Natural killer cell (primary cell): ENCODE measurements at regions not wholly inside any gene's neighbourhood (a gene's known extent, or its start where the extent isn't known, plus 50 kb on each side); places are given as distances from the start of the nearest gene placed in this dataset.

Experiments
- ATAC-seq, 3 donors: fragments of 150-1000 bp in 2 of 3; fragments of 200-7000 bp in 1 of 3; cut with Tn5 transposase; 1 replicate in 1 of 3; 2 replicates in 2 of 3; pipeline ENCODE4 v1.10.0; 2021; ENCODE audit warnings: mild to moderate bottlenecking in 2 of 3, moderate library complexity in 2 of 3
- DNase-seq, 2 donors: peaks; one replicate each; pipeline versions ENCODE4 v3.0.0 to v3.0.0-alpha.2; 2013 to 2021; ENCODE audit warnings: mixed read lengths in 1 of 2
- H3K27ac ChIP-seq: one replicate; pipeline ENCODE4 v1.5.1; 2013; ENCODE audit warnings: mild to moderate bottlenecking, low read length
- H3K27me3 ChIP-seq: one replicate; pipeline ENCODE4 v1.6.1; 2013; ENCODE audit warnings: low read length; ENCODE audit not compliant: control insufficient read depth, insufficient read depth
- H3K36me3 ChIP-seq: one replicate; pipeline ENCODE4 v1.6.1; 2013; ENCODE audit warnings: low read length; ENCODE audit not compliant: control insufficient read depth, insufficient read depth
- H3K4me1 ChIP-seq: one replicate; pipeline ENCODE4 v1.6.1; 2013; ENCODE audit warnings: low read length; ENCODE audit not compliant: control insufficient read depth, insufficient read depth
- H3K4me3 ChIP-seq: one replicate; pipeline ENCODE4 v1.5.1; 2013; ENCODE audit warnings: low read length
- H3K9me3 ChIP-seq: one replicate; pipeline ENCODE4 v1.6.1; 2013; ENCODE audit warnings: low read length; ENCODE audit not compliant: control insufficient read depth, insufficient read depth
- H3K27ac Mint-ChIP-seq, 2 donors: one replicate each; pipeline ENCODE4 v1.8.0; 2022; ENCODE audit warnings: mild to moderate bottlenecking in 2 of 2, mixed read lengths in 2 of 2, moderate library complexity in 1 of 2
- H3K27me3 Mint-ChIP-seq, 2 donors: one replicate each; pipeline ENCODE4 v1.8.0; 2022; ENCODE audit warnings: low read depth in 2 of 2, mixed read lengths in 2 of 2
- H3K36me3 Mint-ChIP-seq: one replicate; pipeline ENCODE4 v1.8.0; 2022; ENCODE audit warnings: mixed read lengths
- H3K4me1 Mint-ChIP-seq, 2 donors: one replicate each; pipeline ENCODE4 v1.8.0; 2022; ENCODE audit warnings: mixed read lengths in 2 of 2
- H3K4me3 Mint-ChIP-seq: one replicate; pipeline ENCODE4 v1.8.0; 2022; ENCODE audit warnings: mild to moderate bottlenecking, moderate library complexity, mixed read lengths
- H3K9me3 Mint-ChIP-seq, 2 donors: one replicate each; pipeline ENCODE4 v1.8.0; 2022; ENCODE audit warnings: mixed read lengths in 2 of 2
- WGBS: methylation state at CpG from one replicate; pipeline ENCODE4 v1.1.7; 2013; ENCODE audit warnings: missing lambda C conversion rate; ENCODE audit not compliant: insufficient coverage; 5-methylcytosine and 5-hydroxymethylcytosine counted together
- intact Hi-C: fragments of 100-400 bp; cut with micrococcal nuclease; formaldehyde crosslinking; loops from one replicate; pipeline ENCODE4 v1.14.2; 2022
- TF ChIP-seq, protein P1 (sequence below): fragments of 200-600 bp; IDR thresholded peaks from one replicate; pipeline ENCODE4 v1.8.0; 2022; ENCODE audit warnings: antibody characterized with exemption

- Mint-ChIP-seq H3K27ac (no peak overlapping the region), H3K4me1 (peaks cover 13 to 20% of the 10 kb centered on the region in 2 donors), H3K4me3 (no peak overlapping the region), H3K27me3 (no peaks in the 10 kb centered on the region), H3K9me3 (peaks cover 2 to 6% of the 10 kb centered on the region in 2 donors), H3K36me3 (peaks cover 9% of the 10 kb centered on the region)
- Histone ChIP-seq H3K36me3 (no peaks in the 10 kb centered on the region), H3K9me3 (no peaks in the 10 kb centered on the region), H3K4me3 (no peak overlapping the region), H3K27me3 (no peaks in the 10 kb centered on the region), H3K4me1 (no peaks in the 10 kb centered on the region), H3K27ac (no peak overlapping the region)
- DNase-seq (no peak), ATAC-seq (no peak)
- TF ChIP-seq, protein P1, sequence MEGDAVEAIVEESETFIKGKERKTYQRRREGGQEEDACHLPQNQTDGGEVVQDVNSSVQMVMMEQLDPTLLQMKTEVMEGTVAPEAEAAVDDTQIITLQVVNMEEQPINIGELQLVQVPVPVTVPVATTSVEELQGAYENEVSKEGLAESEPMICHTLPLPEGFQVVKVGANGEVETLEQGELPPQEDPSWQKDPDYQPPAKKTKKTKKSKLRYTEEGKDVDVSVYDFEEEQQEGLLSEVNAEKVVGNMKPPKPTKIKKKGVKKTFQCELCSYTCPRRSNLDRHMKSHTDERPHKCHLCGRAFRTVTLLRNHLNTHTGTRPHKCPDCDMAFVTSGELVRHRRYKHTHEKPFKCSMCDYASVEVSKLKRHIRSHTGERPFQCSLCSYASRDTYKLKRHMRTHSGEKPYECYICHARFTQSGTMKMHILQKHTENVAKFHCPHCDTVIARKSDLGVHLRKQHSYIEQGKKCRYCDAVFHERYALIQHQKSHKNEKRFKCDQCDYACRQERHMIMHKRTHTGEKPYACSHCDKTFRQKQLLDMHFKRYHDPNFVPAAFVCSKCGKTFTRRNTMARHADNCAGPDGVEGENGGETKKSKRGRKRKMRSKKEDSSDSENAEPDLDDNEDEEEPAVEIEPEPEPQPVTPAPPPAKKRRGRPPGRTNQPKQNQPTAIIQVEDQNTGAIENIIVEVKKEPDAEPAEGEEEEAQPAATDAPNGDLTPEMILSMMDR, result no peak
- intact Hi-C loops, result no loop called here
- WGBS, result 55% methylated on average over 2 of the region's 2 CpGs
Observed at GRCh38 chr11:104727768-104728167, 170.5 kb downstream of the CASP12 start.

- intact Hi-C loops, result no loop called here
- Histone ChIP-seq H3K4me1 (no peaks in the 10 kb centered on the region), H3K9me3 (no peaks in the 10 kb centered on the region), H3K36me3 (no peaks in the 10 kb centered on the region), H3K27ac (no peak overlapping the region), H3K4me3 (no peak overlapping the region), H3K27me3 (no peaks in the 10 kb centered on the region)
- H3K4me3 Mint-ChIP-seq, result no peak overlapping the region
- H3K27ac Mint-ChIP-seq, result no peak overlapping the region
- H3K27me3 Mint-ChIP-seq, result no peaks in the 10 kb centered on the region
- DNase-seq, result no peak
- no peak for ATAC-seq
- H3K4me1 Mint-ChIP-seq, result peaks cover 7 to 15% of the 10 kb centered on the region in 2 donors
- TF ChIP-seq, protein P1, result no peak
- H3K36me3 Mint-ChIP-seq, result peaks cover 10% of the 10 kb centered on the region
- 86% methylated on average over 1 of the region's 1 CpG for whole genome bisulfite sequencing
- peaks cover 2 to 6% of the 10 kb centered on the region in 2 donors for H3K9me3 Mint-ChIP-seq
Observed at GRCh38 chr11:104727095-104727494, 171.2 kb downstream of the CASP12 start.

DNA sequence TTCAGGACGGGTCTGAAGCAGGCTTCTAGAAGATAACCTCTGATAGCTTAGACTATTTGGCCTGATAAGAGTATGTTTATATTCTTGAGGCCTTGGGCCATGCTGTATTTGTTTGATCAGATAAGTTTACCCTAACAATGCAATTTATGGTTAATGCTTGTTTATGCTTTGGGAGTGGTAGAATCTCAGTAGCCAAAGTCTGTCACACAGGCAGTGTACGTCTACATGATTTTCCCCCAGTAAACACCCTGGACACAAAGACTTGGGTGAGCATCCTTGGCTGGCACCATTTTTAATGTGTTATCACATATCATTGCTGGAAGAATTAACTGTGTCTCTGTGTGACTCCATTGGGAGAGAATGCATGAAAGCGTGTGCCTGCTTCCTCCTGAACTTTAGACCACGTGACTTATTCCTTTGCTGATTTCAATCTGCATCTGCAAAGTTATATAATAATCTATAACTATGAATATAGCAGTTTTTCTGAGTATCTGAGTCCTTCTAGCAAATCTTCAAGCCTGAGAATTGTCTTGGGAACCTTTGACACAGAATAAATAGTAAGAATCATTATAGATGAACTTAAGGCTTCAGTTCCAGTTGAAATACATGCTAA lies 172.4 kb downstream of the CASP12 start:
- TF ChIP-seq, protein P1, result no peak
- WGBS, result 80% methylated on average over 4 of the region's 4 CpGs
- DNase-seq (no peak), ATAC-seq (no peak)
- Histone ChIP-seq H3K4me1 (no peaks in the 10 kb centered on the region), H3K36me3 (no peaks in the 10 kb centered on the region), H3K4me3 (no peak overlapping the region), H3K27ac (no peak overlapping the region), H3K9me3 (no peaks in the 10 kb centered on the region), H3K27me3 (no peaks in the 10 kb centered on the region)
- Mint-ChIP-seq H3K4me3 (no peak overlapping the region), H3K27ac (no peak overlapping the region), H3K27me3 (no peaks in the 10 kb centered on the region), H3K36me3 (peaks cover 10% of the 10 kb centered on the region), H3K9me3 (peaks cover 2 to 6% of the 10 kb centered on the region in 2 donors), H3K4me1 (peaks cover 0 to 9% of the 10 kb centered on the region in 2 donors)
- intact Hi-C loops, result no loop called here

DNA sequence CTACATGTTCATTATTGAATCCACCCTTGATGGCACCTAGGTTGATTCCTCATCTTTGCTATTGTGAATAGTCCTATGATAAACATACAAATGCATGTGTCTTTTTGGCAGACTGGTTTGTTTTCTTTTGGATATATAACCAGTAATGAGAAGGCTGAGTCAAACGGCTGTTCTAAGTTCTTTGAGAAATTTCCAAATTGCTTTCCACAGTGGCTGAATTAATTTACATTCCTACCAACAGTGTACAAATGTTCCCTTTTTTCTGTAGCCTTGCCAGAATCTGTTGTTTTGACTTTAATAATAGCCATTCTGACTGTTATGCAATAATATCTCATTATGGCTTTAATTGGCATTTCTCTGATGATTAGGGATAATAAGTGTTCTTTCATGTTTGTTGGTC lies 184.9 kb downstream of the CASP12 start:
- H3K36me3 ChIP-seq, result no peaks in the 10 kb centered on the region
- peaks cover 5% of the 10 kb centered on the region for H3K4me1 ChIP-seq
- Mint-ChIP-seq H3K27ac (no peak overlapping the region), H3K27me3 (no peaks in the 10 kb centered on the region), H3K4me1 (peaks cover 18 to 19% of the 10 kb centered on the region in 2 donors), H3K36me3 (no peaks in the 10 kb centered on the region), H3K9me3 (peaks cover 0 to 3% of the 10 kb centered on the region in 2 donors), H3K4me3 (no peak overlapping the region)
- H3K27ac ChIP-seq, result no peak overlapping the region
- DNase-seq (no peak), ATAC-seq (no peak)
- intact Hi-C loops, result no loop called here
- H3K27me3 ChIP-seq, result no peaks in the 10 kb centered on the region
- no peaks in the 10 kb centered on the region for H3K9me3 ChIP-seq
- 80% methylated on average over 1 of the region's 1 CpG for WGBS
- H3K4me3 ChIP-seq, result no peak overlapping the region
- TF ChIP-seq, protein P1, result no peak
